H1 (cell line): ENCODE measurements at regions not wholly inside any gene's neighbourhood (a gene's known extent, or its start where the extent isn't known, plus 50 kb on each side); places are given as distances from the start of the nearest gene placed in this dataset.

Experiments used
- CTCF ChIA-PET: fragments of 300-600 bp; sonication (Branson Sonifier 250); formaldehyde crosslinking; loops from one replicate; lab custom pipeline; 2021; ENCODE audit not compliant: partially characterized antibody; lab: Charles Lee
- POLR2A ChIA-PET: fragments of 300-600 bp; sonication (Branson Sonifier 250); formaldehyde crosslinking; loops from one replicate; lab custom pipeline; 2021; ENCODE audit warnings: inconsistent platforms; ENCODE audit not compliant: partially characterized antibody; lab: Charles Lee
- DNase-seq, 2 experiments: peaks; one replicate each; pipeline versions ENCODE4 v3.0.0 to v3.0.0-alpha.2; 2010 to 2022; ENCODE audit warnings: low spot score in 2 of 2, low read depth in 1 of 2, mixed read lengths in 1 of 2
- FAIRE-seq: peaks from 2 replicates; lab custom pipeline; 2011; peaks lifted over from hg19 to GRCh38; lab: Jason Lieb, UNC
- H2AFZ ChIP-seq: 2 replicates; pipeline ENCODE4 v1.8.1; 2012; ENCODE audit warnings: low read length, inconsistent platforms
- H2AK5ac ChIP-seq: 2 replicates; pipeline ENCODE4 v1.6.1; 2013; ENCODE audit warnings: low read depth, low read length
- H2BK120ac ChIP-seq: replicated peaks from 2 replicates; pipeline ENCODE3; 2013; ENCODE audit warnings: low read depth, low read length, inconsistent platforms
- H2BK12ac ChIP-seq: 2 replicates; pipeline ENCODE4 v1.6.1; 2013; ENCODE audit warnings: low read depth, low read length
- H2BK15ac ChIP-seq: 2 replicates; pipeline ENCODE4 v1.6.1; 2013; ENCODE audit warnings: low read length
- H2BK20ac ChIP-seq: 2 replicates; pipeline ENCODE4 v1.6.1; 2013; ENCODE audit warnings: low read length
- H2BK5ac ChIP-seq: 2 replicates; pipeline ENCODE4 v1.6.1; 2013; ENCODE audit warnings: low read depth, low read length
- H3K14ac ChIP-seq: 2 replicates; pipeline ENCODE4 v1.6.1; 2013; ENCODE audit warnings: inconsistent platforms; ENCODE audit not compliant: insufficient read length
- H3K18ac ChIP-seq: 2 replicates; pipeline ENCODE4 v1.6.1; 2013; ENCODE audit warnings: low read length; ENCODE audit errors: extremely low read depth
- H3K23ac ChIP-seq: 2 replicates; pipeline ENCODE4 v1.6.1; 2013; ENCODE audit warnings: inconsistent platforms; ENCODE audit not compliant: insufficient read length
- H3K23me2 ChIP-seq: 2 replicates; pipeline ENCODE4 v1.6.1; 2013; ENCODE audit warnings: low read depth, low read length
- H3K27ac ChIP-seq: 2 replicates; pipeline ENCODE4 v1.6.1; 2011; ENCODE audit warnings: low read depth, low read length, inconsistent platforms
- H3K27me3 ChIP-seq, 4 experiments: replicated peaks in 1 of 4; 1 replicate in 1 of 4; 2 replicates in 3 of 4; pipeline versions ENCODE4 v1.6.1 to v1.8.1; 2011 to 2013; ENCODE audit warnings: low read length in 3 of 4, mild to moderate bottlenecking in 3 of 4, inconsistent platforms in 2 of 4, mixed read lengths in 2 of 4, moderate library complexity in 1 of 4; ENCODE audit not compliant: control insufficient read depth in 3 of 4, insufficient read depth in 3 of 4; ENCODE audit errors: extremely low read depth in 1 of 4
- H3K36me3 ChIP-seq, 4 experiments: 2 replicates each; pipeline versions ENCODE4 v1.6.1 to v1.8.1; 2011 to 2013; ENCODE audit warnings: mild to moderate bottlenecking in 4 of 4, low read length in 3 of 4, moderate library complexity in 2 of 4, control low read depth in 1 of 4, inconsistent platforms in 1 of 4; ENCODE audit not compliant: insufficient read depth in 4 of 4, control insufficient read depth in 2 of 4
- H3K4ac ChIP-seq: replicated peaks from 2 replicates; pipeline ENCODE3; 2013; ENCODE audit warnings: low read length, low read depth, mixed read lengths, inconsistent platforms; ENCODE audit not compliant: insufficient read length
- H3K4me1 ChIP-seq, 4 experiments: replicated peaks in 1 of 4; 1 replicate in 1 of 4; 2 replicates in 3 of 4; pipeline versions ENCODE4 v1.6.1 to v1.8.1; 2011 to 2013; ENCODE audit warnings: low read length in 3 of 4, inconsistent platforms in 2 of 4, mixed read lengths in 1 of 4; ENCODE audit not compliant: insufficient read depth in 4 of 4, control insufficient read depth in 3 of 4
- H3K4me2 ChIP-seq, 2 experiments: 2 replicates each; pipeline versions ENCODE4 v1.6.1 to v1.8.1; 2011 to 2013; ENCODE audit warnings: low read depth in 2 of 2, low read length in 2 of 2, control low read depth in 1 of 2, inconsistent platforms in 1 of 2, mild to moderate bottlenecking in 1 of 2; ENCODE audit not compliant: insufficient read depth in 1 of 2
- H3K4me3 ChIP-seq, 4 experiments: fragments of 200-600, 300-600 bp in 1 of 4; sonication (generic), shearing (Covaris generic), sonication (Bioruptor Twin) in 1 of 4; 2 replicates each; pipeline versions ENCODE4 v1.5.1 to v1.8.1; 2011 to 2016; ENCODE audit warnings: low read length in 4 of 4, low read depth in 3 of 4, control low read depth in 2 of 4, inconsistent platforms in 2 of 4, mild to moderate bottlenecking in 2 of 4, mixed read lengths in 1 of 4, moderate library complexity in 1 of 4; ENCODE audit not compliant: insufficient read depth in 2 of 4; ENCODE audit errors: extremely low read depth in 1 of 4
- H3K56ac ChIP-seq: replicated peaks from 2 replicates; pipeline ENCODE3; 2013; ENCODE audit warnings: low read depth, mild to moderate bottlenecking, mixed read lengths, low read length, inconsistent platforms; ENCODE audit not compliant: insufficient read length
- H3K79me1 ChIP-seq: 2 replicates; pipeline ENCODE4 v1.6.1; 2013; ENCODE audit warnings: low read depth, low read length, control low read depth
- H3K79me2 ChIP-seq, 2 experiments: 2 replicates each; pipeline versions ENCODE4 v1.6.1 to v1.8.1; 2012 to 2013; ENCODE audit warnings: low read length in 2 of 2, mild to moderate bottlenecking in 2 of 2, inconsistent platforms in 1 of 2; ENCODE audit not compliant: insufficient read depth in 2 of 2, control insufficient read depth in 1 of 2
- H3K9ac ChIP-seq, 4 experiments: replicated peaks in 1 of 4; 1 replicate in 1 of 4; 2 replicates in 3 of 4; pipeline versions ENCODE4 v1.6.1 to v1.8.1; 2011 to 2013; ENCODE audit warnings: low read depth in 3 of 4, low read length in 3 of 4, control low read depth in 2 of 4, mild to moderate bottlenecking in 2 of 4, moderate library complexity in 2 of 4, inconsistent platforms in 1 of 4; ENCODE audit errors: extremely low read depth in 1 of 4
- H3K9me3 ChIP-seq, 2 experiments: 2 replicates each; pipeline versions ENCODE4 v1.6.1 to v1.8.1; 2012 to 2013; ENCODE audit warnings: mild to moderate bottlenecking in 2 of 2, moderate library complexity in 2 of 2, control low read depth in 1 of 2, inconsistent platforms in 1 of 2, low read depth in 1 of 2, low read length in 1 of 2, mixed read lengths in 1 of 2; ENCODE audit not compliant: insufficient read depth in 2 of 2
- H4K20me1 ChIP-seq, 2 experiments: replicated peaks in 1 of 2; 2 replicates each; pipeline versions ENCODE3 to v1.8.1; 2011 to 2013; ENCODE audit warnings: inconsistent platforms in 2 of 2, low read length in 2 of 2, mild to moderate bottlenecking in 1 of 2; ENCODE audit not compliant: insufficient read depth in 2 of 2, control insufficient read depth in 1 of 2
- H4K5ac ChIP-seq: 2 replicates; pipeline ENCODE4 v1.6.1; 2013; ENCODE audit warnings: low read length, low read depth, mixed read lengths, inconsistent platforms; ENCODE audit not compliant: insufficient read length
- H4K8ac ChIP-seq: 2 replicates; pipeline ENCODE4 v1.8.0; 2013; ENCODE audit warnings: mild to moderate bottlenecking, moderate library complexity, low read length, inconsistent platforms; ENCODE audit not compliant: insufficient read depth; ENCODE audit errors: extremely low read depth
- H4K91ac ChIP-seq: replicated peaks from 2 replicates; pipeline ENCODE3; 2013; ENCODE audit warnings: low read length, mixed read lengths, inconsistent platforms; ENCODE audit not compliant: insufficient read length
- ASH2L ChIP-seq: fragments of 200-600, 300-600 bp; sonication (generic); IDR thresholded peaks from one replicate; pipeline ENCODE4 v1.7.1; 2017; ENCODE audit warnings: low read length
- ATF3 ChIP-seq: IDR thresholded peaks from 2 replicates; pipeline ENCODE4 v1.6.1; 2011; ENCODE audit warnings: low read depth, mild to moderate bottlenecking, low read length; ENCODE audit not compliant: insufficient read depth
- BRCA1 ChIP-seq: IDR thresholded peaks from 2 replicates; pipeline ENCODE4 v1.6.1; 2012; ENCODE audit warnings: low read depth, low read length, improper control_type of control experiment
- CBX8 ChIP-seq: fragments of 300-800, 300-1000 bp; sonication (generic); IDR thresholded peaks from 2 replicates; pipeline ENCODE4 v1.7.1; 2016; ENCODE audit warnings: low read depth, low read length, borderline replicate concordance
- EZH2 ChIP-seq: fragments of 200-600 bp; sonication (generic); IDR thresholded peaks from 2 replicates; pipeline ENCODE4 v1.7.1; 2012; ENCODE audit warnings: low read depth, mild to moderate bottlenecking, moderate library complexity, low read length, inconsistent platforms; ENCODE audit not compliant: severe bottlenecking
- KDM1A ChIP-seq: fragments of 200-600, 300-600 bp; sonication (generic); IDR thresholded peaks from 2 replicates; pipeline ENCODE4 v1.7.1; 2016; ENCODE audit warnings: mild to moderate bottlenecking, low read length, borderline replicate concordance
- POLR2AphosphoS5 ChIP-seq: IDR thresholded peaks from 2 replicates; pipeline ENCODE4 v1.6.1; 2011; ENCODE audit warnings: low read depth, low read length
- RAD21 ChIP-seq, 2 experiments: IDR thresholded peaks in 1 of 2; conservative IDR thresholded peaks in 1 of 2; 2 replicates each; pipeline ENCODE4 v1.6.1; 2011; ENCODE audit warnings: low read depth in 2 of 2, low read length in 2 of 2, improper control_type of control experiment in 1 of 2, inconsistent platforms in 1 of 2, mild to moderate bottlenecking in 1 of 2, moderate library complexity in 1 of 2
- RFX5 ChIP-seq: IDR thresholded peaks from 2 replicates; pipeline ENCODE4 v1.6.1; 2011; ENCODE audit warnings: low read depth, low read length, improper control_type of control experiment, borderline replicate concordance
- RNF2 ChIP-seq: fragments of 200-900, 300-1000 bp; sonication (generic); IDR thresholded peaks from 2 replicates; pipeline ENCODE4 v1.7.1; 2016; ENCODE audit warnings: borderline replicate concordance, low read depth, mild to moderate bottlenecking, antibody characterized with exemption, low read length; ENCODE audit not compliant: poor library complexity, severe bottlenecking; ENCODE audit errors: missing control alignments
- SIRT6 ChIP-seq: IDR thresholded peaks from one replicate; pipeline ENCODE4 v1.7.1; 2012; ENCODE audit warnings: low read length, inconsistent platforms
- SIX5 ChIP-seq: IDR thresholded peaks from 2 replicates; pipeline ENCODE4 v1.6.1; 2011; ENCODE audit warnings: mild to moderate bottlenecking, low read depth, low read length
- TAF7 ChIP-seq: optimal IDR thresholded peaks from 2 replicates; pipeline ENCODE3; 2011; ENCODE audit warnings: low read depth, mild to moderate bottlenecking, inconsistent platforms, low read length, moderate library complexity, borderline replicate concordance
- TBP ChIP-seq: IDR thresholded peaks from 2 replicates; pipeline ENCODE4 v1.6.1; 2011; ENCODE audit warnings: low read depth, low read length, improper control_type of control experiment
- TCF12 ChIP-seq: IDR thresholded peaks from 2 replicates; pipeline ENCODE4 v1.6.1; 2011; ENCODE audit warnings: low read depth, mild to moderate bottlenecking, low read length
- WGBS, 2 experiments: shearing (Covaris generic) in 1 of 2; methylation state at CpG; one replicate each; pipeline versions ENCODE4 v1.1.6 to v1.1.7; 2013 to 2015; ENCODE audit warnings: low lambda C conversion rate in 2 of 2, mixed read lengths in 2 of 2, inconsistent platforms in 1 of 2, low coverage in 1 of 2, missing lambda C conversion rate in 1 of 2; ENCODE audit not compliant: insufficient replicate concordance in 2 of 2, insufficient coverage in 1 of 2, insufficient read length in 1 of 2; ENCODE audit errors: extremely low coverage in 1 of 2, missing lambda C conversion rate in 1 of 2; 5-methylcytosine and 5-hydroxymethylcytosine counted together

GRCh38 chr7:114853189-114853588 lies 68.7 kb upstream of the MDFIC start:
- WGBS, 2 experiments, result 93% methylated on average over 4 of the region's 4 CpGs; no CpG with 5 or more reads in 1 of the 2 experiments
- no peaks in the 10 kb centered on the region for H3K36me3 ChIP-seq
- no peak overlapping the region for H3K18ac ChIP-seq
- H2BK12ac ChIP-seq, result no peak overlapping the region
- no peaks in the 10 kb centered on the region for H3K79me1 ChIP-seq
- H2BK5ac ChIP-seq, result no peak overlapping the region
- H3K23ac ChIP-seq, result no peak overlapping the region
- no peaks in the 10 kb centered on the region for H3K23me2 ChIP-seq
- no peak overlapping the region for H3K4ac ChIP-seq
- H3K9me3 ChIP-seq, result no peaks in the 10 kb centered on the region
- no peak overlapping the region for H3K4me2 ChIP-seq
- no peak overlapping the region for H3K27ac ChIP-seq
- no peak overlapping the region for H2AFZ ChIP-seq
- FAIRE-seq, result no peak
- no peak overlapping the region for H4K91ac ChIP-seq
- CTCF ChIA-PET, result no interaction called here
- no peak overlapping the region for H4K8ac ChIP-seq
- no peak overlapping the region for H3K56ac ChIP-seq
- H4K20me1 ChIP-seq, result no peaks in the 10 kb centered on the region
- no peak overlapping the region for H3K14ac ChIP-seq
- POLR2A ChIA-PET, result no interaction called here
- H2BK20ac ChIP-seq, result no peak overlapping the region
- no peak overlapping the region for H4K5ac ChIP-seq
- peaks cover 0 to 3% (median 2%) of the 10 kb centered on the region in 4 experiments; a peak in 4 of 7 replicates for H3K4me1 ChIP-seq
- no peaks in the 10 kb centered on the region for H3K27me3 ChIP-seq
- no peak overlapping the region for H2AK5ac ChIP-seq
- no peak overlapping the region for H3K9ac ChIP-seq
- DNase-seq, result no peak
- H3K4me3 ChIP-seq, result no peak overlapping the region
- no peak overlapping the region for H2BK120ac ChIP-seq
- H3K79me2 ChIP-seq, result no peaks in the 10 kb centered on the region
- H2BK15ac ChIP-seq, result no peak overlapping the region
- TF ChIP-seq TAF7 (no peak), EZH2 (no peak), SIRT6 (no peak), TBP (no peak), RFX5 (no peak), POLR2AphosphoS5 (no peak), TCF12 (no peak), CBX8 (no peak), ASH2L (no peak), ATF3 (no peak), SIX5 (no peak), BRCA1 (no peak), RNF2 (no peak), KDM1A (no peak), RAD21 (IDR thresholded peaks at IDR 0.05 in 1 of 2, conservative IDR thresholded peaks at IDR 0.05 in 1 of 2; ENCODE audit: low read depth in 2 of 2, low read length in 2 of 2) (no peak)
